Naive thymus-derived CD4-positive, alpha-beta T cell (primary cell): ENCODE measurements at regions not wholly inside any gene's neighbourhood (a gene's known extent, or its start where the extent isn't known, plus 50 kb on each side); places are given as distances from the start of the nearest gene placed in this dataset.

Experiments used
- ATAC-seq: fragments of 150-1000 bp; cut with Tn5 transposase; 2 replicates; pipeline ENCODE4 v1.10.0; 2021; ENCODE audit warnings: mild to moderate bottlenecking, moderate library complexity
- CTCF ChIA-PET: fragments of 350-600 bp; sonication (Branson Sonifier 250); formaldehyde crosslinking; loops from one replicate; lab custom pipeline; 2021; ENCODE audit warnings: antibody characterized with exemption; lab: Charles Lee
- POLR2A ChIA-PET: fragments of 350-600 bp; sonication (Branson Sonifier 250); formaldehyde crosslinking; loops from one replicate; lab custom pipeline; 2021; ENCODE audit warnings: antibody characterized with exemption, inconsistent platforms; lab: Charles Lee
- DNase-seq, 9 donors: peaks; one replicate each; pipeline versions ENCODE4 v3.0.0 to v3.0.0-alpha.2; 2020 to 2022; ENCODE audit warnings: mixed read lengths in 1 of 9
- H3K27ac ChIP-seq: one replicate; pipeline ENCODE4 v1.7.0; 2013; ENCODE audit warnings: mild to moderate bottlenecking, low read depth, low read length, moderate library complexity
- H3K27me3 ChIP-seq, 2 donors: one replicate each; pipeline ENCODE4 v1.7.0; 2013; ENCODE audit warnings: low read length in 2 of 2, mild to moderate bottlenecking in 2 of 2, moderate library complexity in 2 of 2; ENCODE audit not compliant: control insufficient read depth in 2 of 2, insufficient read depth in 2 of 2
- H3K36me3 ChIP-seq, 3 experiments: 1 replicate in 2 of 3; 2 replicates in 1 of 3; pipeline ENCODE4 v1.7.0; 2013; ENCODE audit warnings: low read length in 3 of 3, mild to moderate bottlenecking in 3 of 3, moderate library complexity in 1 of 3; ENCODE audit not compliant: insufficient read depth in 3 of 3, control insufficient read depth in 2 of 3
- H3K4me1 ChIP-seq, 2 donors: one replicate each; pipeline ENCODE4 v1.7.0; 2013; ENCODE audit warnings: low read length in 2 of 2, mild to moderate bottlenecking in 2 of 2, moderate library complexity in 1 of 2; ENCODE audit not compliant: control insufficient read depth in 2 of 2, insufficient read depth in 2 of 2
- H3K4me3 ChIP-seq: 2 replicates; pipeline ENCODE4 v1.7.0; 2013; ENCODE audit warnings: mild to moderate bottlenecking, low read length
- H3K9me3 ChIP-seq, 3 experiments: 1 replicate in 2 of 3; 2 replicates in 1 of 3; pipeline ENCODE4 v1.7.0; 2013; ENCODE audit warnings: low read length in 3 of 3; ENCODE audit not compliant: control insufficient read depth in 2 of 3
- H3K27ac Mint-ChIP-seq, 9 donors: one replicate each; pipeline ENCODE4 v1.8.0; 2020 to 2022; ENCODE audit warnings: mixed read lengths in 9 of 9, mild to moderate bottlenecking in 8 of 9, moderate library complexity in 5 of 9, inconsistent platforms in 2 of 9
- H3K27me3 Mint-ChIP-seq, 5 donors: one replicate each; pipeline ENCODE4 v1.8.0; 2021 to 2022; ENCODE audit warnings: mixed read lengths in 5 of 5, mild to moderate bottlenecking in 1 of 5
- H3K36me3 Mint-ChIP-seq, 5 donors: one replicate each; pipeline ENCODE4 v1.8.0; 2020 to 2022; ENCODE audit warnings: mixed read lengths in 5 of 5, mild to moderate bottlenecking in 3 of 5, inconsistent platforms in 1 of 5
- H3K4me1 Mint-ChIP-seq, 7 donors: one replicate each; pipeline ENCODE4 v1.8.0; 2020 to 2022; ENCODE audit warnings: mixed read lengths in 7 of 7, mild to moderate bottlenecking in 3 of 7, inconsistent platforms in 1 of 7
- H3K4me3 Mint-ChIP-seq, 10 donors: one replicate each; pipeline ENCODE4 v1.8.0; 2020 to 2022; ENCODE audit warnings: mild to moderate bottlenecking in 10 of 10, mixed read lengths in 10 of 10, moderate library complexity in 6 of 10, inconsistent platforms in 2 of 10
- H3K9me3 Mint-ChIP-seq, 11 donors: one replicate each; pipeline ENCODE4 v1.8.0; 2020 to 2022; ENCODE audit warnings: mixed read lengths in 11 of 11, mild to moderate bottlenecking in 4 of 11, inconsistent platforms in 1 of 11, moderate library complexity in 1 of 11
- intact Hi-C, 2 donors: fragments of 100-400 bp; cut with micrococcal nuclease; formaldehyde crosslinking; loops; one replicate each; pipeline ENCODE4 v1.15.1; 2023

- no peaks in the 10 kb centered on the region for H3K36me3 Mint-ChIP-seq
- H3K4me3 Mint-ChIP-seq: no peak overlapping the region
- Histone ChIP-seq H3K9me3 (no peaks in the 10 kb centered on the region), H3K27me3 (no peaks in the 10 kb centered on the region), H3K4me3 (no peak overlapping the region), H3K27ac (no peak overlapping the region), H3K4me1 (no peaks in the 10 kb centered on the region), H3K36me3 (no peaks in the 10 kb centered on the region)
- POLR2A ChIA-PET: no interaction called here
- no peaks in the 10 kb centered on the region for H3K27me3 Mint-ChIP-seq
- peaks cover 0 to 7% (median 0%) of the 10 kb centered on the region in 7 donors for H3K4me1 Mint-ChIP-seq
- ATAC-seq (no peak), DNase-seq (no peak)
- intact Hi-C loops: no loop called here
- CTCF ChIA-PET: no interaction called here
- no peak overlapping the region for H3K27ac Mint-ChIP-seq
- peaks cover 0 to 2% (median 0%) of the 10 kb centered on the region in 11 donors for H3K9me3 Mint-ChIP-seq
These were observed 249.2 kb upstream of the GSE1 start for GRCh38 chr16:85363881-85364280.

GRCh38 chr16:85364323-85365040 is 248.6 kb upstream of the GSE1 start:
- Mint-ChIP-seq H3K36me3 (no peaks in the 10 kb centered on the region), H3K27me3 (peaks cover 0 to 4% (median 0%) of the 10 kb centered on the region in 5 donors), H3K9me3 (peaks cover 0 to 2% (median 0%) of the 10 kb centered on the region in 11 donors), H3K4me3 (no peak overlapping the region), H3K27ac (no peak overlapping the region), H3K4me1 (peaks cover 0 to 7% (median 0%) of the 10 kb centered on the region in 7 donors)
- Histone ChIP-seq H3K9me3 (no peaks in the 10 kb centered on the region), H3K27me3 (no peaks in the 10 kb centered on the region), H3K4me1 (no peaks in the 10 kb centered on the region), H3K36me3 (no peaks in the 10 kb centered on the region), H3K4me3 (no peak overlapping the region), H3K27ac (no peak overlapping the region)
- CTCF ChIA-PET: no interaction called here
- ATAC-seq (no peak), DNase-seq (no peak)
- POLR2A ChIA-PET: no interaction called here
- intact Hi-C loops: no loop called here

- Histone ChIP-seq H3K27me3 (no peaks in the 10 kb centered on the region), H3K4me1 (no peaks in the 10 kb centered on the region), H3K27ac (no peak overlapping the region), H3K4me3 (no peak overlapping the region), H3K36me3 (no peaks in the 10 kb centered on the region), H3K9me3 (no peaks in the 10 kb centered on the region)
- Mint-ChIP-seq H3K4me3 (no peak overlapping the region), H3K27me3 (peaks cover 0 to 5% (median 0%) of the 10 kb centered on the region in 5 donors), H3K27ac (no peak overlapping the region), H3K9me3 (peaks cover 0 to 2% (median 0%) of the 10 kb centered on the region in 11 donors), H3K4me1 (peaks cover 0 to 7% (median 0%) of the 10 kb centered on the region in 7 donors), H3K36me3 (no peaks in the 10 kb centered on the region)
- DNase-seq: no peak
- ATAC-seq: no peak
- POLR2A ChIA-PET: no interaction called here
- intact Hi-C loops: no loop called here
- CTCF ChIA-PET: no interaction called here
These were observed 248.0 kb upstream of the GSE1 start for GRCh38 chr16:85365120-85365519.

- Mint-ChIP-seq H3K9me3 (peaks cover 0 to 2% (median 0%) of the 10 kb centered on the region in 11 donors), H3K4me1 (peaks cover 0 to under 1% (median 0%) of the 10 kb centered on the region in 7 donors), H3K27me3 (peaks cover 0 to 5% (median 0%) of the 10 kb centered on the region in 5 donors), H3K27ac (no peak overlapping the region), H3K4me3 (no peak overlapping the region), H3K36me3 (no peaks in the 10 kb centered on the region)
- ATAC-seq: no peak
- intact Hi-C loops: no loop called here
- no peaks in the 10 kb centered on the region for H3K9me3 ChIP-seq
- H3K4me3 ChIP-seq: no peak overlapping the region
- H3K27ac ChIP-seq: no peak overlapping the region
- H3K4me1 ChIP-seq: no peaks in the 10 kb centered on the region
- no peaks in the 10 kb centered on the region for H3K27me3 ChIP-seq
- DNase-seq: no peak
- CTCF ChIA-PET: no interaction called here
- POLR2A ChIA-PET: no interaction called here
- no peaks in the 10 kb centered on the region for H3K36me3 ChIP-seq
These were observed 246.9 kb upstream of the GSE1 start for GRCh38 chr16:85366031-85366763.

GRCh38 chr16:85367485-85367884 is 245.6 kb upstream of the GSE1 start:
- no peak for DNase-seq
- intact Hi-C loops: no loop called here
- Mint-ChIP-seq H3K36me3 (no peaks in the 10 kb centered on the region), H3K4me3 (no peak overlapping the region), H3K27me3 (peaks cover 0 to 5% (median 0%) of the 10 kb centered on the region in 5 donors), H3K9me3 (peaks cover 0 to 2% (median 0%) of the 10 kb centered on the region in 11 donors), H3K27ac (peak overlapping the region in 1 of 9 donors; percentile 67), H3K4me1 (peaks cover 0 to 2% (median 0%) of the 10 kb centered on the region in 7 donors)
- CTCF ChIA-PET: no interaction called here
- H3K9me3 ChIP-seq: no peaks in the 10 kb centered on the region
- no peak for ATAC-seq
- H3K27me3 ChIP-seq: no peaks in the 10 kb centered on the region
- H3K4me3 ChIP-seq: no peak overlapping the region
- H3K27ac ChIP-seq: no peak overlapping the region
- H3K4me1 ChIP-seq: no peaks in the 10 kb centered on the region
- no peaks in the 10 kb centered on the region for H3K36me3 ChIP-seq
- POLR2A ChIA-PET: no interaction called here

GRCh38 chr16:85369060-85369459 is 244.1 kb upstream of the GSE1 start:
- intact Hi-C loops: no loop called here
- H3K36me3 Mint-ChIP-seq: no peaks in the 10 kb centered on the region
- POLR2A ChIA-PET: no interaction called here

More at GRCh38 chr16:85369060-85369459, 244.1 kb upstream of the GSE1 start:
- Mint-ChIP-seq H3K4me1 (peaks cover 0 to 10% (median 2%) of the 10 kb centered on the region in 7 donors), H3K9me3 (peaks cover 0 to 2% (median 0%) of the 10 kb centered on the region in 11 donors), H3K4me3 (no peak overlapping the region), H3K27ac (no peak overlapping the region), H3K27me3 (peaks cover 0 to 5% (median 0%) of the 10 kb centered on the region in 5 donors)
- Histone ChIP-seq H3K9me3 (no peaks in the 10 kb centered on the region), H3K4me1 (no peaks in the 10 kb centered on the region), H3K4me3 (no peak overlapping the region), H3K36me3 (no peaks in the 10 kb centered on the region), H3K27ac (no peak overlapping the region), H3K27me3 (no peaks in the 10 kb centered on the region)
- DNase-seq (no peak), ATAC-seq (no peak)
- CTCF ChIA-PET: no interaction called here
